B cell (primary cell): ENCODE measurements at regions not wholly inside any gene's neighbourhood (a gene's known extent, or its start where the extent isn't known, plus 50 kb on each side); places are given as distances from the start of the nearest gene placed in this dataset.

Source experiments
- CTCF ChIP-seq: fragments of 200-600 bp; IDR thresholded peaks from one replicate; pipeline ENCODE4 v1.8.0; 2022; ENCODE audit warnings: antibody characterized with exemption, mild to moderate bottlenecking
- EZH2 ChIP-seq: IDR thresholded peaks from 2 replicates; pipeline ENCODE4 v1.6.1; 2012; ENCODE audit warnings: borderline replicate concordance, low read depth, mild to moderate bottlenecking, moderate library complexity, low read length; ENCODE audit not compliant: insufficient read depth, poor library complexity, severe bottlenecking

- no peak for TF ChIP-seq EZH2
- no peak for TF ChIP-seq CTCF
Observed at GRCh38 chr3:19073341-19074105, 74.8 kb upstream of the KCNH8 start.
